HK-2 (cell line): ENCODE measurements at regions not wholly inside any gene's neighbourhood (a gene's known extent, or its start where the extent isn't known, plus 50 kb on each side); places are given as distances from the start of the nearest gene placed in this dataset.
"Not testable (repeated sequence)": the region's sequence is repeated elsewhere in the genome, so short reads cannot be mapped to it uniquely, and the experiment has no call there.

ENCODE experiments used
- DNase-seq: peaks from one replicate; pipeline ENCODE4 v3.0.0-alpha.2; 2018; ENCODE audit not compliant: unreplicated experiment

DNA sequence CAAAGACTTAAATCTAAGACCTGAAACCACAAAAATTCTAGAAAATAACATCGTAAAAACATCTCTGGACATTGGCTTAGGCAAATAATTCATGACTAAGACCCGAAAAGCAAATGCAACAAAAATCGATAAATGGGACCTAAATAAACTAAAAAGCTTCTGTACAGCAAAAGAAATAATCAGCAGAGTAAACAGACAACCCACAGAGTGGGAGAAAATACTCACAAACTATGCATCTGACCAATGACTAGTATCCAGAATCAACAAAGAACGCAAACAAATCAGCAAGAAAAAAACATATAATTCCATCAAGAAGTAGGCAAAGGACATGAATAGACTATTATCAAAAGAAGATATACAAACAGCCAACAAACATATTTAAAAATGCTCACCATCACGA lies 749.4 kb downstream of the PLOD2 start:
- no peak for DNase-seq

- DNase-seq = no peak
Measured at GRCh38 chr3:145417678-145418077, 743.3 kb downstream of the PLOD2 start.

DNA sequence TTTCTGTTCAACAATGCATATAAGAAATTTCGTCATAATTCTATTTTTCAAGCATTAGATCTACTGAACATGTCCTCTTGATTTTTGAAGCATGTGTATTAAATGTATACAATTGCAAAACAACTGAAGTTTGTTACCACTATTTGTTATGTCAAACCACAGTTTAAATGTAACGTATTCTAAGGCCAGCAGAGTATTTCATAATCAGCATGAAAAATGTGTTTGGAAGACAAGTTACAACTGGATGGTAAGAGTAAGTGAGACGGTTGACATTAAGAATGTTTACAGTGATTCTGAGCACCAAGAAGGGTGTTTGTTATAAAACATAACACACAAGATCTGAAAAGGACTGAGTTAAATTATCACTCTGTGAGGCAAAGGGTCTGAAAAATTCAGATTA lies 738.4 kb downstream of the PLOD2 start:
- DNase-seq = no peak

DNA sequence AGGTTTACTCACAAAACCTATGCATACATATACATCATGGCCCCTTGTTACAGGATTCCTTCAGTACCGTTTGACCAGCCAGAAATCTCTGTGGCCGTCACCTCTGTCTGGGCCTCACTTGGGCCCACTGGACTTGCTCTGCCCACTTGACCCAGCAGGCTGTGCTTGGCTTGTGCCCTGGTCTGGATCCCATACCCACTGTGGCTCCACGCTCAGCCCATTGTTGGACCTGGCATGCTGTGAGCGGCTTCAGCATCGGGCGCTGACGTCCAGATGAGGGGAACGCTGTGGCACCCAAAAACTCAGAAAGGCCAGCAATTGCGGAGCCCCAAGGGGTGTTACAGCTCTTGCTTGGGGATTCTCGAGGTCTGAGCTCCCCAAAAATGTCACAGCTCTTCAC lies 733.6 kb downstream of the PLOD2 start:
- no peak for DNase-seq

GRCh38 chr3:145429546-145429945 lies 731.4 kb downstream of the PLOD2 start:
- DNase-seq = no peak

DNA sequence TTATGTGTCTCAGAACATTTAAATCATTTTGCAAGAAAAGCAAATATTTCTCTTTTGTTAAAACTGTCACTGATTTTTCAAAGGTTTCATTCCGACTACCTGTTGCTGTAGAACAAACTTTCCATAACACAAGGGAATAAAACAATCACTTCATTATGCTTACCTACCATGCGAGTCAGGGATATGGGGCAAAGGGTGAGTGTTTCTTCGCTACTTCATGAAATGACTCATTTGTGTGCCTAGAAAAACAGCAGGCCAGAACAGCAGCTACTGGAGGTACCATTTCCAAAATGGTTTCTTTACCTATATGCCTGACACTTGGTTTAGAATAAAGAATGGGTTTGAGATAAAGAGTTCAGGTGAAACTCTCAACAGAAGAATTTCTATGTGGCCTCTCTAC lies 712.5 kb downstream of the PLOD2 start:
- no peak for DNase-seq

DNA sequence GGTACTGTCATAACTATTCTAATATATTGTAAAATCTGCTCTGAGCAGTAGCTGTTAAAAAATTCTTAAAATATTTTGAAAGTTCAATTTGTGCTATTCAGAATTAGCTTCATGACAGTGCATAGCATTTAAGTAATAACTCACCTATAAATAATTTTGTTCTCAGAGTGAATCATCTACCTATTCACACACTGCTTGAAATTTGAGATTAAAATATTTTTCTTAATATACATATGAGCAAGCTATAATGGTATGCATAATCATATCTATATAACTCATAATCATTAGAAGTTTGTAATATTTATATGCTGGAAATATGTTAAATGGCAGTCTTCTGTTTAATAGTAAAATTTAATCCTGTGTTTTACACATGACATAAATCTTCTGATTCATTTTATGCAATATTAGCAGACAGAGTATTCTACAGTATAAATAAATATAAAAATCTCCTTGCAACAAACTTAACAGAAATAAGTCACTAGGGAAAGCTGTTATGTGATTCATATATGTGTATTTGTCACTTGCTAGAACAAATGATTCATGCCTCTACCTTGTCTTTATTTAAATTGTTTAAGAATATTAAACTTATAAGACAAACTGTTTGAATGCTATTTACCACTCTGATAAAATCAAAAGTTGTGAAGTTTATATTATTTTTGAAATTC lies 710.8 kb downstream of the PLOD2 start:
- DNase-seq = no peak

DNA sequence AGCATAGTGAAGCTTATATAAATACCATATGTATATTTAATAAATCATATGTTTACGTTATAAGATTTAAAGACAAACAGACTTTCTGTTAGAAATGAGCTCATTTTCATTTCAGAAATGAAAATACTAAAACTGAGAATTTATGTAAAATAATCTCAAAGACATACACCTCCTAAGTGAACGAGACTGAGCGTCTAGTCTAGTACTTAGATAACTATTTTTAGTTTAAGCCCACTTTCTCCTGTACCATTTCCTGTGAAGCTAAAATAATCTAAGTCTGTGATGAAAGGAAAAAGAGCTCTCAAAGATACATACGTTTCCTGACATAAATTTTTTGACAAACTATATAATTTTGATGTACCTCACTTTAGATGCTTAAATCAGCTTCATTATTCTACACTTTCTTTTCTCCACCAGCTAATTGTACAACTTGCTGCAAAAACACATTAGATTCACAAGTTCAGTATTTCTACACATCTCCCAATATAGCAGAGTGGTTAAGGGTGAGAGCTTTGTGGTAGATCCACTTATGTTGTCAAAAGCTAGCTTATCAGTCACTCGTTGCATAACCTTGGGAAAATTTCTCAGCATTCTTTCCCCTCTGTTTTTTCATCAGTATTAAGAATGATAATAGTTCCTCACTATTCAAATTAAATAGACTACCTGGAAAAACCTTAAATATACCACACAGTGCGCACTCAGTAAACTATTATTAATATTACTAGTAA lies 703.0 kb downstream of the PLOD2 start:
- no peak for DNase-seq

- not testable (repeated sequence) for DNase-seq
Measured at GRCh38 chr3:145459681-145460080, 701.3 kb downstream of the PLOD2 start.

- DNase-seq = no peak
Measured at GRCh38 chr3:145471976-145472375, 689.0 kb downstream of the PLOD2 start.

DNA sequence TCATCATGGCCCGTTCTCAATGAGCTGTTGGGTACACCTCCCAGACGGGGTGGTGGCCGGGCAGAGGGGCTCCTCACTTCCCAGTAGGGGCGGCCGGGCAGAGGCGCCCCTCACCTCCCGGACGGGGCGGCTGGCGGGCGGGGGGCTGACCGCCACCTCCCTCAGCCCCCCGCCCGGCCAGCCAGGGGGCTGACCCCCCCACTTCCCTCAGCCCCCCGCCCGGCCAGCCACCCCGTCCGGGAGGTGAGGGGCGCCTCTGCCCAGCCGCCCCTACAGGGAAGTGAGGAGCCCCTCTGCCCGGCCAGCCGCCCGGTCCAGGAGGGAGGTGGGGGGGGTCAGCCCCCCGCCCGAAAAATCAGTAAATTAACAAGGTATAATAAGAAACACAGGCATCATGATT lies 678.2 kb downstream of the PLOD2 start:
- not testable (repeated sequence) for DNase-seq

GRCh38 chr3:145483992-145484391 lies 677.0 kb downstream of the PLOD2 start:
- no peak for DNase-seq

- DNase-seq = no peak
Measured at GRCh38 chr3:145489011-145489410, 672.0 kb downstream of the PLOD2 start.

DNA sequence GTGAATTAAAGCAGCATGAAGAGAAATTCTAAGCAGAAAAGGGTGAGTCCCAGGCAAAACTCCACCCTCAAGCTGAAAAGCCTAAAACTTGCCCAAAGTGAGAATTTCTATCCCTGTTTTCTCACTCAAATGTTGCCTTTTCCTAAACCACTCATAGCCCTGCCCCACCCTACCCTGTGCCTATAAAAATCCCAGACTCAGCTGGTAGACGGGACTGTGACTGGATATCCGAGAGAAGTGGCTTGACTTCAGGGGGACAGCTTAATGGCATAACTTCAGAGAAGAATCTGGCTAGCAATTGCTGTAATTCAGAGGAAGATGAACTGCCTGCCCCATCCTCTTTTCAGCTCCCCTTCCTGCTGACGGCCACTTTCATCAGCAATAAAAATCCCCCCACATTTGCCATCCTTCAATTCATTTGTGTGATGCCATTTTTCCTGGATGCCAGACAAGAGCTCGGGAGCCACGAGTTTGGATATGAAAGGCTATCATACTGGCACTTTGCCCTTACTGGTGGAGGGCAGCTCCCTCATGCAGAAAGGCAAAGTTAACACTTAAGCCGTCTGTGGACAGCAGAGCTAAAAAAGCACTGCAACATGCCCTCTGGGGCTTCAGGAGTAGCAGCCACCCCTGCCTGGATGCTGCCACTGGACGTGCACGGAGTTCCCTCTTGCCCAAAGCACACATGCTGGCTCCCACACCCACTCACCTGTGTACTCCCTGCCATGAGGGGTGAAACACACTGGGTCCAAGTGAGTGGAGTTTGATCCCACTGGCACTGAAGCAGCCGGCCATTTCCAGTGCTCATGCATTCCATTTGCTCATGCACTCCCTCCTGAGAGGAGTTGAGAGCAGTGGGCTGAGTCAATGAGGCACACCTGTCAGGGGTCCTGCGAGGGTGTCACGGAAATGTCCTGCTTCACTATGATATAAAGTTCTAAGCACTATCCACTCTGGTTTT lies 670.6 kb downstream of the PLOD2 start:
- no peak for DNase-seq

- DNase-seq = no peak
Measured at GRCh38 chr3:145492456-145492855, 668.5 kb downstream of the PLOD2 start.

DNA sequence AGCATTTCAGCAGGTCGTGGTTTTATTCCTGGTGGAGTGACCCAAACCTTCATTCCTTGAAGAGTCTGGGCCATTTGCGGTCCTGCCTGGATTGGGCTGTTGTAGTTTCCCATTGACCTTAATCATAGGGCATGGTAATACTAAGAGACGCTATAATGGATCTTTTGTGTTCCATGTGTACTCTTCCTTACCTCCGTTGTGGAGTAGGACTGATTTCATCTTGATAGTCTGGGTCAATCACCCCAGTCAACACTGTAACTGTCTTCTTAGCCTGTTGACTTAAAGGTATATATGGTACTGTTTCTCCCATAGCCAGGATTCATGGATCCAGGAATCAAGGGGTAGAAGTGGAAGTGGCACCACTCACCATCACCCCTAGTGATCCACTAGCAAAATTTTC lies 643.6 kb downstream of the PLOD2 start:
- DNase-seq = not testable (repeated sequence)

- no peak for DNase-seq
Measured at GRCh38 chr3:145518639-145519038, 642.3 kb downstream of the PLOD2 start.

DNA sequence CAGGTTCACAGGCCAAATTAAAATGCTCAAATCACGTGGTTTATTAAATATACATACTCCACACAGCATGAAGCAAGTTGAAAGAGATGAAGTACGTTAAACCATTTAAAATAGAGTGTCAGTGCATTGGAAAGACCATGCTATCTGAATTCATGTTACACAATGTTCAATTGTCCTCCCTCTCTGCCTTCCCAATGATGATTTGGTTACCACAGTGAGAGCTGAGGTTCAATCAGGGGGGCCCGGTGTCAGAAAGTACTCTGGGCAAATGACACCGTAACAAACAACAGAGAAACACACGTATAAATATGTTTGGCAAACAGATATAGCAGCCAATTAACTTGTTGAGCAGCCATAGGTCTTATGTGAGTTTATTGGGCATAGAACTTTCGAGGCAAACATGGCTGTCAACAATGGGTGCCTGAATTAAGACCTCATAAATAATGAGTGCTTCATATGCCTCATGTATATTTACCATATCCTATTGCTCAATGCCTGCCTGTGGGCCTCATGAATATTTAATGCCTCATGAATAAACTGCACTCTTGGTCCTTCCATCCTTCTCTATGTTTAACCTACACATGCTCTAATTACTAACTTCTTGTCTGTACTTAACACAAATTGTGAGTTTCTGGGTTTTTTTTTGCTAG lies 641.5 kb downstream of the PLOD2 start:
- DNase-seq = no peak

DNA sequence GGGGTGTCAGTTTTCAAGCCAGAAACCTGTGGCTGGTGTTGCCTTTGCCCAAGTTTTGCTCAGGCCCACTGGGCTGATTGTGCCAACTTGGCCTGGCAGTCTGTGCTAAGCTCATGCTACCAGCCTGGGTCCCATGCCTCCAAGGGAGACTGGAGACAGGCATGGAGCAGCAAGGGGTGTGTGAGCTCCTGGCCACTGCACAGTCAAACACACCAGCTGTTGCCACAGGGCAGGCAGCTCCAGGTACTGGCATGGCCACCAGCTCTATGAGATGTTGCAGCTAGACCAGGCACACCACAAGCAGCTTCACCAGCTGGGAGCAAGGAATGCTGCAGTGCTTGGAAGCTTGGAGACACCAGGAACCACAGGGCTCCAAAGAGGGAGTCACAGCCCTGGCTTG lies 638.8 kb downstream of the PLOD2 start:
- DNase-seq = no peak

DNA sequence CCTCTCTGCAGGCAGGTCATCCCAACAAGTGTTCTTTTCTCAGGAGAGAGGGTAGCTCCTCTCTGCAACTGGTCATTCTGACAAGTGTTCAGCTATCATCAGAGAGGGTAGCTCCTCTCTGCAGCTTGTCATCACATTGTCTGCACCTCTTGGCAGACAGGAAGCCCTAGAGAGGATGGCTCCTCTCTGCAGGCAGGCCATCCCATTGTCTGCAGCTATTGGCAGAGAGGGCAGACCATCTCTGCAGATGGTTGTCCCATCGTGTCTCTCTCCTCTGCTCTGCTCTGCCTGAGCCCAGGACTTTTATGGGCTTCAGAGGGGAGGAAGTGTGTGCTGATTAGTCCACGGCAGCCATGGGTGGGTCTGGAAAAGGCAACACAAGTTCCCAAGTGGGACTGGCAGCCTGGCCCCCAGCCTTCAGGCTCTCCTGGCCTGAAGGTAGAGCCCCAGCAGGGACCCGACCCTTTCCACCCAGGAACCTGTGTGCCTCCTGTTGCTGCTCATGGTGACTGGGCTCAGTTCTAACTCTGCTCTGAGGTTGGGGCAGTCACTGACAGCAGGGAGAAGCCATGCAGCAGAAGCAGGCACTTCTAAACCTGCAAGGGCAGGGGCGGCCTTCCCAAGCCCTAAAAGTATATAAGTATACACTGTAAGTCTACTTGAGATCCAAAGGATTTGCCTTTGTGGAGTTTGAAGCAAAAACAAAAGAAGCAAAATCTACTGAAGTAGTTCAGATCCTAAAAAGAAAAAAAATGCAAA lies 637.9 kb downstream of the PLOD2 start:
- no peak for DNase-seq

DNA sequence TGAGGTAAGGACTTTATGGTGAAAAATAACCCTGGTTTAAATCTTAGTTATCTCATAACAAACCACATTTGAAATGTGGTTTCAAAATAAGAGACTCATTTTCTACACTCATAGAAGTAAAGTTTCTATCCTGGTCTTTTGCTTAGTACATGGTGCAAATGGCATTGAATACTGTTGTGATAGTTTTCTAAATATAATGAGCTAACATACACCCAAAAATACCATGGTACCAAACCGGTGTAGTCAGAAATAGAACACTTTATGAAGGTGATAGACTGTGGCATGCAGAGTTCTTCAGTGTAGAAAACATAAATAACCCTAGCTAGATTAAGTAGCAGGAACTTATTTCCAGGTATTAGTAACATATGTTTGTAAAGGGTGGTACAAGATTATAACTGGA lies 629.4 kb downstream of the PLOD2 start:
- no peak for DNase-seq
